ENCODE measurements at regions not wholly inside any gene's neighbourhood (a gene's known extent, or its start where the extent isn't known, plus 50 kb on each side); places are given as distances from the start of the nearest gene placed in this dataset.

DNA sequence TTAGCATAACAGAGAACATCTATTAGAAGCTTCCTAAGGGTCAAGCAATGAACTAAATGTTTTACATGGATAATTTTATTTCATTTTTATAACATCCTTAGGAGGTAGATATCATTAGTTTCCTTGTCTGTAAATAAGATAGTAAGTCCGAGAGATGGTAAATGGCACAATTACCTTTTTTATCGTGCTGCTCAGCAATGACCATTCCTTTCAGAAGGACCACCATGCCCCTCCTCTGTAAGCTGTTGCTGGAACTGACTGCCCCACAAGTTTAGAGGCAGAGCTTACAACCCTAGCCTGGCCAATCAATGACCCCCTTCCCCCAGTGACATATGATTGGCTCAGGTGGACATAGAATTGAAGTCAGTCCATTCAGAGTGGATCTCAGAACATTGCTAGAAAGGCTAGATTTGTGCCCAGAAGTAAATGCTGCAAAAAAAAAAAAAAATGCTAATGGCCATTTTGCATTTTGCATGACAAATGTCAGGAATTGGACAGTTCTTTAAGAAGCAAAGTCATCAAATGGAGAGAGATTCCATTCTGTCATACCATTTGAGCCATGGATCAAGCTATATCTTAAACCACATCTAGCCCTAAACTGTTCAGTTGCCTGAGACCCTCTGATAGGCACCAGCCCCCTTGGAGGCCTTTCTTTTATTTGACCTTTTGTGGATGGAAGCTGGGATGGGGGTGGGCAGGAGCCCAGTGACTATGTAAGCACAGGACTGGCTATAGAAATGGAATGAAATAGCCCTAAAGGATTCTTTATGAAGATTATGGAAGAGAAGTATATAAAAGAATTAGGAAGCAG lies 668.3 kb downstream of the UQCRFS1 start:
- POLR2A ChIA-PET = interaction anchor here (1.3 to 1.6 kb wide), 3 partner anchors 47 to 65 kb away, joined by 3 to 6 read pairs (median 4); no protein-coding TSS in a partner anchor
- H3K9ac ChIP-seq (ENCODE audit: control insufficient read depth, insufficient read depth, low read length) = no peak overlapping the region
- intact Hi-C loops (cut with micrococcal nuclease; ENCODE audit: unreplicated experiment) = no loop called here

DNA sequence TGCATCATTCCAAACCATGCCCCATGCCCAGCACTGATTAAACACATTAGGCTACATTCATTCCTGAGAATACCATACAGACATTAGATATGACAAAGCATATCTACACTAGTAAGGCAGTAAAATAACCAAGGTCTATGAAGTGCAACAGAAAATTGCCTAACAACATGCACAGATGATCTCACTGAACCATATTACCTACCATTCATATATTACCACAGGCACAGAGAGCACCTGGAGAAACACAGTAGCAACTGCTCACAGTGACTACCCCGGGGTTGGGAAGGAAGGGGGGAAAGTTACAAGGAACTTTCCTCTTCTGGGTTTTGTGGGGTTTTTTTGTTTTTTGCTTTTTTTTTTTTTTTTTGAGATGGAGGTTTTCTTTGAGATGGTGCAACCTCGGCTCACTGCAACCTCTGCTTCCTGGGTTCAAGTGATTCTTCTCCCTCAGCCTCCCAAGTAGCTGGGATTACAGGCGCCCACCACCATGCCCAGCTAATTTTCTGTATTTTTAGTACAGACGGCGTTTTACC lies 669.6 kb downstream of the UQCRFS1 start:
- ChIA-PET CTCF (interaction anchor here (0.7 to 2.6 kb wide), 12 partner anchors 12 to 89 kb away, joined by 3 to 13 read pairs (median 4); no protein-coding TSS in a partner anchor), RAD21 (ENCODE audit: unreplicated experiment) (interaction anchor here (0.8 to 3.8 kb wide), 21 partner anchors 9 to 91 kb away, joined by 3 to 37 read pairs (median 7); no protein-coding TSS in a partner anchor), POLR2A (interaction anchor here (0.8 to 1.6 kb wide), 9 partner anchors 14 to 74 kb away, joined by 3 to 10 read pairs (median 5); no protein-coding TSS in a partner anchor), SMC1A (ENCODE audit: uncharacterized antibody, unreplicated experiment) (interaction anchor here (0.9 to 5.2 kb wide), 26 partner anchors 9 to 94 kb away, joined by 3 to 50 read pairs (median 6); no protein-coding TSS in a partner anchor)
- 0% methylated on average over 5 of the region's 5 CpGs for WGBS (ENCODE audit: insufficient coverage, insufficient replicate concordance, low lambda C conversion rate, missing lambda C conversion rate)
- H4K20me1 ChIP-seq (ENCODE audit: control insufficient read depth, insufficient read depth) = no peaks in the 10 kb centered on the region
- TF ChIP-seq BACH1 (IDR thresholded peaks at IDR 0.05; ENCODE audit: borderline replicate concordance) = no peak
- TF ChIP-seq SREBF1 (IDR thresholded peaks at IDR 0.05; ENCODE audit: low read length) = no peak
- no peak for TF ChIP-seq NFYB (IDR thresholded peaks at IDR 0.05; ENCODE audit: insufficient read depth, low read depth, low read length)
- no peak for TF ChIP-seq SP1 (IDR thresholded peaks at IDR 0.05; ENCODE audit: low read depth, low read length)
- TF ChIP-seq NR2C1 (IDR thresholded peaks at IDR 0.05) = no peak
- TF ChIP-seq NBN (IDR thresholded peaks at IDR 0.05) = no peak
- TF ChIP-seq ZNF274 (IDR thresholded peaks at IDR 0.05; ENCODE audit: insufficient read depth, insufficient read length) = no peak
- no peak for TF ChIP-seq MEF2A (IDR thresholded peaks at IDR 0.05; ENCODE audit: insufficient read depth, low read depth, low read length)
- TF ChIP-seq, protein P1, sequence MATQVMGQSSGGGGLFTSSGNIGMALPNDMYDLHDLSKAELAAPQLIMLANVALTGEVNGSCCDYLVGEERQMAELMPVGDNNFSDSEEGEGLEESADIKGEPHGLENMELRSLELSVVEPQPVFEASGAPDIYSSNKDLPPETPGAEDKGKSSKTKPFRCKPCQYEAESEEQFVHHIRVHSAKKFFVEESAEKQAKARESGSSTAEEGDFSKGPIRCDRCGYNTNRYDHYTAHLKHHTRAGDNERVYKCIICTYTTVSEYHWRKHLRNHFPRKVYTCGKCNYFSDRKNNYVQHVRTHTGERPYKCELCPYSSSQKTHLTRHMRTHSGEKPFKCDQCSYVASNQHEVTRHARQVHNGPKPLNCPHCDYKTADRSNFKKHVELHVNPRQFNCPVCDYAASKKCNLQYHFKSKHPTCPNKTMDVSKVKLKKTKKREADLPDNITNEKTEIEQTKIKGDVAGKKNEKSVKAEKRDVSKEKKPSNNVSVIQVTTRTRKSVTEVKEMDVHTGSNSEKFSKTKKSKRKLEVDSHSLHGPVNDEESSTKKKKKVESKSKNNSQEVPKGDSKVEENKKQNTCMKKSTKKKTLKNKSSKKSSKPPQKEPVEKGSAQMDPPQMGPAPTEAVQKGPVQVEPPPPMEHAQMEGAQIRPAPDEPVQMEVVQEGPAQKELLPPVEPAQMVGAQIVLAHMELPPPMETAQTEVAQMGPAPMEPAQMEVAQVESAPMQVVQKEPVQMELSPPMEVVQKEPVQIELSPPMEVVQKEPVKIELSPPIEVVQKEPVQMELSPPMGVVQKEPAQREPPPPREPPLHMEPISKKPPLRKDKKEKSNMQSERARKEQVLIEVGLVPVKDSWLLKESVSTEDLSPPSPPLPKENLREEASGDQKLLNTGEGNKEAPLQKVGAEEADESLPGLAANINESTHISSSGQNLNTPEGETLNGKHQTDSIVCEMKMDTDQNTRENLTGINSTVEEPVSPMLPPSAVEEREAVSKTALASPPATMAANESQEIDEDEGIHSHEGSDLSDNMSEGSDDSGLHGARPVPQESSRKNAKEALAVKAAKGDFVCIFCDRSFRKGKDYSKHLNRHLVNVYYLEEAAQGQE (IDR thresholded peaks at IDR 0.05; ENCODE audit: low read depth, low read length) = no peak
- no peak overlapping the region for H3K27ac ChIP-seq (ENCODE audit: control insufficient read depth, insufficient read depth)
- no peaks in the 10 kb centered on the region for H3K36me3 ChIP-seq (ENCODE audit: control insufficient read depth in 2 of 2, insufficient read depth in 2 of 2, low read length in 1 of 2)
- H3K4me2 ChIP-seq (ENCODE audit: control insufficient read depth, insufficient read depth) = no peak overlapping the region
- H3K79me2 ChIP-seq (ENCODE audit: control insufficient read depth, insufficient read depth, low read length) = no peaks in the 10 kb centered on the region
- in situ Hi-C loops (cut with MboI) = no loop called here
- no peak for ATAC-seq
- no peak overlapping the region for H2AFZ ChIP-seq (ENCODE audit: control insufficient read depth, low read depth, low read length)
- no peak overlapping the region for H3K4me3 ChIP-seq
- H3K27me3 ChIP-seq (replicated peaks in 1 of 2; ENCODE audit: control insufficient read depth in 2 of 2, insufficient read depth in 2 of 2, low read length in 1 of 2) = no peaks in the 10 kb centered on the region
- H3K9ac ChIP-seq (ENCODE audit: control insufficient read depth, insufficient read depth, low read length) = no peak overlapping the region
- no TSS peak for BruUV-seq (replicated peaks)
- no peaks in the 10 kb centered on the region; the same call in 2 of the 3 replicates for H3K9me3 ChIP-seq (replicated peaks; ENCODE audit: control insufficient read depth, insufficient read depth, low read length)
- intact Hi-C loops (cut with micrococcal nuclease; ENCODE audit: unreplicated experiment) = no loop called here
- no peak for DNase-seq (ENCODE audit: low read depth, low spot score)
- no peak for FAIRE-seq
- no peaks in the 10 kb centered on the region for H3K4me1 ChIP-seq (ENCODE audit: control insufficient read depth, insufficient read depth, low read length)

More for the DNA sequence above, 668.3 kb downstream of the UQCRFS1 start:
- 36% methylated on average over 2 of the region's 2 CpGs for WGBS (ENCODE audit: insufficient coverage, insufficient replicate concordance, low lambda C conversion rate, missing lambda C conversion rate)
- H3K27ac ChIP-seq (ENCODE audit: control insufficient read depth, insufficient read depth) = no peak overlapping the region
- H2AFZ ChIP-seq (ENCODE audit: control insufficient read depth, low read depth, low read length) = no peak overlapping the region
- SMC1A ChIA-PET (ENCODE audit: uncharacterized antibody, unreplicated experiment) = interaction anchor here (0.6 to 5.2 kb wide), 18 partner anchors 9 to 90 kb away, joined by 3 to 50 read pairs (median 5); no protein-coding TSS in a partner anchor
- no peak overlapping the region for H3K4me2 ChIP-seq (ENCODE audit: control insufficient read depth, insufficient read depth)
- in situ Hi-C loops (cut with MboI) = no loop called here
- CTCF ChIA-PET = interaction anchor here (0.6 to 2.2 kb wide), 4 partner anchors 42 to 75 kb away, joined by 3 to 10 read pairs (median 4); no protein-coding TSS in a partner anchor
- no peak overlapping the region for H3K4me3 ChIP-seq
- BruUV-seq (replicated peaks) = no TSS peak
- H3K27me3 ChIP-seq (replicated peaks in 1 of 2; ENCODE audit: control insufficient read depth in 2 of 2, insufficient read depth in 2 of 2, low read length in 1 of 2) = no peaks in the 10 kb centered on the region
- no peaks in the 10 kb centered on the region for H3K36me3 ChIP-seq (ENCODE audit: control insufficient read depth in 2 of 2, insufficient read depth in 2 of 2, low read length in 1 of 2)
- TF ChIP-seq FOXK2 (IDR thresholded peaks at IDR 0.05) = no peak
- H3K4me1 ChIP-seq (ENCODE audit: control insufficient read depth, insufficient read depth, low read length) = no peaks in the 10 kb centered on the region
- no peaks in the 10 kb centered on the region for H3K79me2 ChIP-seq (ENCODE audit: control insufficient read depth, insufficient read depth, low read length)
- no peak for FAIRE-seq
- no peaks in the 10 kb centered on the region; the same call in 2 of the 3 replicates for H3K9me3 ChIP-seq (replicated peaks; ENCODE audit: control insufficient read depth, insufficient read depth, low read length)
- ATAC-seq = no peak
- no peak for DNase-seq (ENCODE audit: low read depth, low spot score)
- H4K20me1 ChIP-seq (ENCODE audit: control insufficient read depth, insufficient read depth) = no peaks in the 10 kb centered on the region
- RAD21 ChIA-PET (ENCODE audit: unreplicated experiment) = interaction anchor here (0.8 to 3.8 kb wide), 15 partner anchors 8 to 88 kb away, joined by 3 to 21 read pairs (median 4); no protein-coding TSS in a partner anchor
